Ovary (tissue), 3 donors: ENCODE measurements at regions not wholly inside any gene's neighbourhood (a gene's known extent, or its start where the extent isn't known, plus 50 kb on each side); places are given as distances from the start of the nearest gene placed in this dataset.

Experiments
- EP300 ChIP-seq: sonication (generic); formaldehyde crosslinking; IDR thresholded peaks from one replicate; pipeline ENCODE4 v1.6.1; 2017; ENCODE audit warnings: antibody characterized with exemption
- TF ChIP-seq, protein P1 (sequence below), 3 donors: fragments of 450-650 bp in 2 of 3; fragments of 200-600 bp in 1 of 3; IDR thresholded peaks; one replicate each; pipeline versions ENCODE4 v1.5.1 to v1.8.0; 2016 to 2022; ENCODE audit warnings: antibody characterized with exemption in 3 of 3, mild to moderate bottlenecking in 1 of 3
- donor health status: DM: no; HTN: no; CAD: no.

DNA sequence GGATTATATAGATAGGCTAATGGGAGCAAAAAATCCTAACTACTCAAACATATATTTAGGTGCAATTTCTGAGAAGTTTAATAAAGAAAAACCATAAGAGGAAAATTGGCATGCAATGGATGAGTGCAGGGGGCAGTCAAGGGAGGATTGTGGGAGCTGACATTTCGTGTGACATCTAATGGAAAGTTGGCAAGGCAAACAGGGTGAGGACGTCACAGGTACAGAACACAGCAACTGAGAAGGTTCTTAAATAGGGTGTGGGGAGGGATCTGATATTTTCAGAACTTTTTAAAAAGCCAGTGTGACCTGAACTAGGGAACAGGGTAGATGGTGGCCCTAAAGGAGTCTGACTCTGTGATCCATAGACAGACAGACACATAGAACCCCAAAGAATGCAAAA, 194.9 kb upstream of the GLI3 start:
- TF ChIP-seq, protein P1, sequence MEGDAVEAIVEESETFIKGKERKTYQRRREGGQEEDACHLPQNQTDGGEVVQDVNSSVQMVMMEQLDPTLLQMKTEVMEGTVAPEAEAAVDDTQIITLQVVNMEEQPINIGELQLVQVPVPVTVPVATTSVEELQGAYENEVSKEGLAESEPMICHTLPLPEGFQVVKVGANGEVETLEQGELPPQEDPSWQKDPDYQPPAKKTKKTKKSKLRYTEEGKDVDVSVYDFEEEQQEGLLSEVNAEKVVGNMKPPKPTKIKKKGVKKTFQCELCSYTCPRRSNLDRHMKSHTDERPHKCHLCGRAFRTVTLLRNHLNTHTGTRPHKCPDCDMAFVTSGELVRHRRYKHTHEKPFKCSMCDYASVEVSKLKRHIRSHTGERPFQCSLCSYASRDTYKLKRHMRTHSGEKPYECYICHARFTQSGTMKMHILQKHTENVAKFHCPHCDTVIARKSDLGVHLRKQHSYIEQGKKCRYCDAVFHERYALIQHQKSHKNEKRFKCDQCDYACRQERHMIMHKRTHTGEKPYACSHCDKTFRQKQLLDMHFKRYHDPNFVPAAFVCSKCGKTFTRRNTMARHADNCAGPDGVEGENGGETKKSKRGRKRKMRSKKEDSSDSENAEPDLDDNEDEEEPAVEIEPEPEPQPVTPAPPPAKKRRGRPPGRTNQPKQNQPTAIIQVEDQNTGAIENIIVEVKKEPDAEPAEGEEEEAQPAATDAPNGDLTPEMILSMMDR (IDR thresholded peaks at IDR 0.05): no peak
- TF ChIP-seq EP300: no peak
